Gastrocnemius medialis (tissue), 4 donors: ENCODE measurements at regions not wholly inside any gene's neighbourhood (a gene's known extent, or its start where the extent isn't known, plus 50 kb on each side); places are given as distances from the start of the nearest gene placed in this dataset.

Experiments
- ATAC-seq, 2 donors: fragments of 150-250 bp; one replicate each; pipeline ENCODE4 v1.9.1; 2016
- DNase-seq, 2 donors: peaks; one replicate each; pipeline ENCODE4 v3.0.0-alpha.2; 2019
- H3K27ac ChIP-seq, 4 donors: fragments of 200-600 bp; sonication (generic); 1 replicate in 1 of 4; 2 replicates in 3 of 4; pipeline ENCODE4 v1.5.1; 2016 to 2018; ENCODE audit warnings: mild to moderate bottlenecking in 2 of 4, moderate library complexity in 1 of 4
- H3K27me3 ChIP-seq, 3 donors: fragments of 200-600 bp; sonication (generic) in 2 of 3; 1 replicate in 1 of 3; 2 replicates in 2 of 3; pipeline versions ENCODE4 v1.5.1 to v1.6.0; 2016 to 2019; ENCODE audit warnings: mild to moderate bottlenecking in 1 of 3, moderate library complexity in 1 of 3
- H3K36me3 ChIP-seq, 2 donors: fragments of 200-600 bp; sonication (generic) in 1 of 2; one replicate each; pipeline ENCODE4 v1.5.1; 2017 to 2018
- H3K4me1 ChIP-seq, 2 donors: fragments of 200-600 bp; sonication (generic) in 1 of 2; one replicate each; pipeline ENCODE4 v1.5.1; 2016 to 2017; ENCODE audit warnings: mild to moderate bottlenecking in 2 of 2
- H3K4me3 ChIP-seq, 4 donors: fragments of 200-600 bp; sonication (generic) in 3 of 4; 1 replicate in 1 of 4; 2 replicates in 3 of 4; pipeline ENCODE4 v1.5.1; 2016 to 2019; ENCODE audit warnings: mild to moderate bottlenecking in 2 of 4
- H3K9me3 ChIP-seq, 3 donors: fragments of 200-600 bp; sonication (generic) in 2 of 3; 1 replicate in 1 of 3; 2 replicates in 2 of 3; pipeline ENCODE4 v1.5.1; 2016 to 2019
- POLR2A ChIP-seq, 2 donors: fragments of 450-650 bp; IDR thresholded peaks; one replicate each; pipeline ENCODE4 v1.6.1; 2017; ENCODE audit warnings: antibody characterized with exemption in 2 of 2, mild to moderate bottlenecking in 2 of 2, moderate library complexity in 2 of 2
- in situ Hi-C, 4 donors: fragments of 200-750 bp; cut with MboI; loops; one replicate each; pipeline versions ENCODE4 v1.15.0 to v1.8.0; 2017; ENCODE audit warnings: low sequenced_read_pairs in 4 of 4
- intact Hi-C: fragments of 100-400 bp; cut with DNase I; formaldehyde crosslinking; loops from one replicate; pipeline ENCODE4 v1.15.1; 2023; ENCODE audit warnings: low total_unique reads
- TF ChIP-seq, protein P1 (sequence below), 5 experiments: fragments of 450-650 bp in 3 of 5; fragments of 200-600 bp in 2 of 5; sonication (generic) in 2 of 5; IDR thresholded peaks in 4 of 5; conservative IDR thresholded peaks in 1 of 5; 1 replicate in 4 of 5; 2 replicates in 1 of 5; pipeline ENCODE4 v1.5.1; 2016 to 2019; ENCODE audit warnings: antibody characterized with exemption in 5 of 5, mild to moderate bottlenecking in 3 of 5, moderate library complexity in 3 of 5

DNA sequence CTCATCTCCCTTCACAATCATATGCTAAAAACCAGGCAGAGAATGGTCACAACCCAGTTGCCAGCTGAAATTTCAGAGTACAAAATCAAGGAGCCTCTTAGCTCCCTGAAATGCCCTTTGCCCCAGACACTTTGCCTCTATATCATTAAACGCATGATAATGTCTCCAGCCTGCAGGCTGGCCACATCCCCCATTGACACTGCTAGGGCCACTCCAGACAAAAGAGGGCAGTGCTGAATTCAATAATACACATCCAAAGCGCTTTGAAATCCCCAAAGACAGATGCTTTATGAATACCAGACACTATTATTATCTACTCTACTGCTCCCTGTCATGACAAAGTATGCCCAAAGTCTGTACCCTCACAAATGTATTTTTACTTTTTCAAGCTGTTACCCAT lies 348.3 kb upstream of the POU3F2 start:
- TF ChIP-seq POLR2A (IDR thresholded peaks at IDR 0.05): no peak
- TF ChIP-seq, protein P1, sequence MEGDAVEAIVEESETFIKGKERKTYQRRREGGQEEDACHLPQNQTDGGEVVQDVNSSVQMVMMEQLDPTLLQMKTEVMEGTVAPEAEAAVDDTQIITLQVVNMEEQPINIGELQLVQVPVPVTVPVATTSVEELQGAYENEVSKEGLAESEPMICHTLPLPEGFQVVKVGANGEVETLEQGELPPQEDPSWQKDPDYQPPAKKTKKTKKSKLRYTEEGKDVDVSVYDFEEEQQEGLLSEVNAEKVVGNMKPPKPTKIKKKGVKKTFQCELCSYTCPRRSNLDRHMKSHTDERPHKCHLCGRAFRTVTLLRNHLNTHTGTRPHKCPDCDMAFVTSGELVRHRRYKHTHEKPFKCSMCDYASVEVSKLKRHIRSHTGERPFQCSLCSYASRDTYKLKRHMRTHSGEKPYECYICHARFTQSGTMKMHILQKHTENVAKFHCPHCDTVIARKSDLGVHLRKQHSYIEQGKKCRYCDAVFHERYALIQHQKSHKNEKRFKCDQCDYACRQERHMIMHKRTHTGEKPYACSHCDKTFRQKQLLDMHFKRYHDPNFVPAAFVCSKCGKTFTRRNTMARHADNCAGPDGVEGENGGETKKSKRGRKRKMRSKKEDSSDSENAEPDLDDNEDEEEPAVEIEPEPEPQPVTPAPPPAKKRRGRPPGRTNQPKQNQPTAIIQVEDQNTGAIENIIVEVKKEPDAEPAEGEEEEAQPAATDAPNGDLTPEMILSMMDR (IDR thresholded peaks at IDR 0.05 in 4 of 5, conservative IDR thresholded peaks at IDR 0.05 in 1 of 5): no peak
- DNase-seq: no peak
- Histone ChIP-seq H3K4me1 (no peaks in the 10 kb centered on the region), H3K4me3 (no peak overlapping the region), H3K27me3 (no peaks in the 10 kb centered on the region), H3K9me3 (no peaks in the 10 kb centered on the region), H3K36me3 (no peaks in the 10 kb centered on the region), H3K27ac (no peak overlapping the region)
- ATAC-seq: no peak
- intact Hi-C loops: no loop called here
- in situ Hi-C loops: no loop called here

DNA sequence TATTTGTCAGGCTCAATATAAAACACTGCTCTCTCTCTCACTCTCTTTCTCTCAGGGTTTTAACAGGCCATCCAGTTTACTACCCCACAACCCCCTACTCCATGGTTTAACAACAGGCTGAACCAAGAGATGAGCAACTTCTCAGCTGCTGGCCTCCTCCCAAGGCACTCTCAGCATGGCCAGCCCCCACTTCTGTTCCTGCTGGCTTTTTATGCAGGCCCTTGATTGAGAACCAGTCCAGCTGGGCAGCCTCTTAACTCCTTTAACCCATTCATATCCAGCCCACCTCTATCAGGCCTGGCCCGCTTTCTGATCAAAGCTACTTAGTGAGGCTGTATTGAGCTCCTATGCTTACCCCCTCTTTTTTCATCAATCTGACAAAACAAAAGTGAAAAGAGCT lies 346.8 kb upstream of the POU3F2 start:
- in situ Hi-C loops: no loop called here
- ATAC-seq (no peak), DNase-seq (no peak)
- Histone ChIP-seq H3K9me3 (no peaks in the 10 kb centered on the region), H3K4me1 (no peaks in the 10 kb centered on the region), H3K36me3 (no peaks in the 10 kb centered on the region), H3K27me3 (no peaks in the 10 kb centered on the region), H3K27ac (no peak overlapping the region), H3K4me3 (no peak overlapping the region)
- intact Hi-C loops: no loop called here
- TF ChIP-seq, protein P1 (IDR thresholded peaks at IDR 0.05 in 4 of 5, conservative IDR thresholded peaks at IDR 0.05 in 1 of 5): no peak
- TF ChIP-seq POLR2A (IDR thresholded peaks at IDR 0.05): no peak

DNA sequence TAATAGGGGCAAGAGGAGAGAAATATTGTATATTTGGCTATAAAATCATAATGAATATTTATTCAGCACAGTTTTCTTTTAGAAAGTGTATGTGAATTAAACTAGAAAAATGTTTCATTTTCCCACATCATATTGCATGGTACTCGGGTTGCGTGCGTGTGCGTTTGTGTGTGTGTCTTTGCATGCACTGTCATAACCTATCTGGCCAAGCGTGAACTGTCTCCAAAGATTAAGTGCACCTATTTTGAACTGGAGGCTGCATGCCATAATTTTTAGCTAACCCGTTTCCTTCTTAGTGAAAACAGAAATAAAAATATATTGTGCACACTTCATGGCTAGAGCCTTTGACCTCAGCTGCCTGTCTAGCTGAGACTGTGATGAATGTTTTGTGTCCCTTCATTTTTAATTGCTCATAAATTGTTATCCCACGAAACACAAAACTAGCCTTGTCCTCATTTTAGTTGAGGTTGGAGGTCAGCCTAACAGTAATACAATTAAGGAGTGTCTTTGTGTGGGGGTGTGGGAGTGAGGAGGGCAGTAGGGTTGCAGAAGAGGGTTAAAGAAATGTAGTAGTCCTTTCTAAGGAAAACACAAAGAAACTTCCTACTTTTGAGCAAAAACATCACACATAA lies 336.1 kb upstream of the POU3F2 start:
- no peak for TF ChIP-seq POLR2A (IDR thresholded peaks at IDR 0.05)
- TF ChIP-seq, protein P1 (IDR thresholded peaks at IDR 0.05 in 4 of 5, conservative IDR thresholded peaks at IDR 0.05 in 1 of 5): no peak
- in situ Hi-C loops: no loop called here

DNA sequence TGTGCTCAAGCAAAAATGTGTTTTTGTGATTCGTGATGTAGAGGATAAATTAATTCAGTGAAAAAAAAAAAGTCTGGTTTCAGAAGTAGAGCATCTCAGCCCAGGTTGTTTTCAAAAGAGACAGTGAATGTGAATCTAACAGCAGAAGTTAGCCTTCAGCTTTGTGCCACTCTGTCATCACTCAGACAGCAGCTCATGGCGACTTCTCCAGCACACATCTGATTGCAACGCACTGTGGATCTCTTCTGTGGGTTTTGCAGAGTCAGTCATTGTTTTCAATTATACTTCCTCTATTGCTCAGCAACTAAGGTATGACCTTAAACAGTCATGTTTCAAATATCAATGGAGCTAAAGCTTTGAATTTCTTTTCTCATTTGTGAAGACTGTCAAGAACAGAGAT lies 335.5 kb upstream of the POU3F2 start:
- DNase-seq: no peak
- no peak for ATAC-seq
- TF ChIP-seq, protein P1 (IDR thresholded peaks at IDR 0.05 in 4 of 5, conservative IDR thresholded peaks at IDR 0.05 in 1 of 5): no peak
- TF ChIP-seq POLR2A (IDR thresholded peaks at IDR 0.05): no peak
- Histone ChIP-seq H3K27ac (no peak overlapping the region), H3K4me3 (no peak overlapping the region), H3K9me3 (no peaks in the 10 kb centered on the region), H3K36me3 (no peaks in the 10 kb centered on the region), H3K27me3 (no peaks in the 10 kb centered on the region), H3K4me1 (no peaks in the 10 kb centered on the region)
- intact Hi-C loops (no loop called here), in situ Hi-C loops (no loop called here)

More for the DNA sequence above, 336.1 kb upstream of the POU3F2 start:
- no peak overlapping the region for H3K27ac ChIP-seq
- DNase-seq (no peak), ATAC-seq (no peak)
- H3K27me3 ChIP-seq: no peaks in the 10 kb centered on the region
- intact Hi-C loops: no loop called here
- no peaks in the 10 kb centered on the region for H3K9me3 ChIP-seq
- no peaks in the 10 kb centered on the region for H3K36me3 ChIP-seq
- H3K4me1 ChIP-seq: no peaks in the 10 kb centered on the region
- no peak overlapping the region for H3K4me3 ChIP-seq
